DND-41 (cell line): ENCODE measurements at regions not wholly inside any gene's neighbourhood (a gene's known extent, or its start where the extent isn't known, plus 50 kb on each side); places are given as distances from the start of the nearest gene placed in this dataset.

Source experiments
- EZH2 ChIP-seq: IDR thresholded peaks from 3 replicates; pipeline ENCODE4 v1.6.1; 2012; ENCODE audit warnings: borderline replicate concordance, low read depth, mild to moderate bottlenecking, moderate library complexity, low read length, inconsistent platforms; ENCODE audit not compliant: severe bottlenecking
- TF ChIP-seq, protein P1 (sequence below): IDR thresholded peaks from 2 replicates; pipeline ENCODE4 v1.5.1; 2012; ENCODE audit warnings: borderline replicate concordance, low read length, moderate library complexity, mild to moderate bottlenecking; ENCODE audit not compliant: poor library complexity, severe bottlenecking; ENCODE audit errors: extremely low read depth

DNA sequence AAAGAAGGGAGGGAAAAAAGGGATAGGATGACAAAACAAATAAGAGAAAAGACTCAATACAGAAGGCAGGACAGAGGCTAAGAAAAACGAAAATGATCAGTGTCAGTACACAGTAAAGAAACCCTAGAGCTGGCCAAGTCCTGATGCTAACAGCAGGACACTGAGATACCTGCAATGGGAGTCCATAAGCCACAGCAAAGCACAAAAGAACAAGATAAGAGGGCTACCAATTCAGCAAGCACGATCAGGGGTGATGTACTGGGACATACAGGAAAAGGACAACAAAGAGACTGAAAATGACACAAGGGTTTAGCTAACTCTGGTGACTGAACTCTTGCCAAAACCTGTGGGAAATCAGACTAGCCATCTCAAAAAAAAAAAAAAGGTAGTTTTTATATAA lies 1072.6 kb upstream of the COX7C start:
- TF ChIP-seq, protein P1, sequence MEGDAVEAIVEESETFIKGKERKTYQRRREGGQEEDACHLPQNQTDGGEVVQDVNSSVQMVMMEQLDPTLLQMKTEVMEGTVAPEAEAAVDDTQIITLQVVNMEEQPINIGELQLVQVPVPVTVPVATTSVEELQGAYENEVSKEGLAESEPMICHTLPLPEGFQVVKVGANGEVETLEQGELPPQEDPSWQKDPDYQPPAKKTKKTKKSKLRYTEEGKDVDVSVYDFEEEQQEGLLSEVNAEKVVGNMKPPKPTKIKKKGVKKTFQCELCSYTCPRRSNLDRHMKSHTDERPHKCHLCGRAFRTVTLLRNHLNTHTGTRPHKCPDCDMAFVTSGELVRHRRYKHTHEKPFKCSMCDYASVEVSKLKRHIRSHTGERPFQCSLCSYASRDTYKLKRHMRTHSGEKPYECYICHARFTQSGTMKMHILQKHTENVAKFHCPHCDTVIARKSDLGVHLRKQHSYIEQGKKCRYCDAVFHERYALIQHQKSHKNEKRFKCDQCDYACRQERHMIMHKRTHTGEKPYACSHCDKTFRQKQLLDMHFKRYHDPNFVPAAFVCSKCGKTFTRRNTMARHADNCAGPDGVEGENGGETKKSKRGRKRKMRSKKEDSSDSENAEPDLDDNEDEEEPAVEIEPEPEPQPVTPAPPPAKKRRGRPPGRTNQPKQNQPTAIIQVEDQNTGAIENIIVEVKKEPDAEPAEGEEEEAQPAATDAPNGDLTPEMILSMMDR, result no peak
- no peak for TF ChIP-seq EZH2
